GM19240 (cell line): ENCODE measurements at regions not wholly inside any gene's neighbourhood (a gene's known extent, or its start where the extent isn't known, plus 50 kb on each side); places are given as distances from the start of the nearest gene placed in this dataset.

Source experiments
- DNase-seq: peaks from one replicate; pipeline ENCODE4 v3.0.0; 2011; ENCODE audit warnings: low spot score; ENCODE audit not compliant: insufficient read length

DNA sequence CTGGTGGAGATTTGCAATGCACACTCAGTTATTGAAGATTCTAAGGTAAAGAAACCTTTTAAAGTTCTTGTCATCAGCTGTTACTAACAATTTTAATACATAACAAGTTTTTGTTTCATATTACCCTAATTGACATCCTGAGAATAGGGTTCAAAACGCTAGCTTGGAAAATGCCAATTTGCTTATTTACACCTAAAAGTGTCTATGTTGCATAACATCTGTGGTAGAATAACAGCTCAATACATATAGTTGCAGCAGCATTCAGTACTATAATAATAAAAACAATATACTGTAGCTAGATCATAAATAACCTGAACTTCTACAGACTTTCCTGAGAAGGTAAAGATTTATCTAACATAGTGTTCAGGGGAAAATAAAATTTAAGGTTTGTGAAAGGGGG lies 219.0 kb downstream of the OSR1 start:
- DNase-seq: no peak

GRCh38 chr2:19138264-19138825 lies 220.1 kb downstream of the OSR1 start:
- no peak for DNase-seq

DNA sequence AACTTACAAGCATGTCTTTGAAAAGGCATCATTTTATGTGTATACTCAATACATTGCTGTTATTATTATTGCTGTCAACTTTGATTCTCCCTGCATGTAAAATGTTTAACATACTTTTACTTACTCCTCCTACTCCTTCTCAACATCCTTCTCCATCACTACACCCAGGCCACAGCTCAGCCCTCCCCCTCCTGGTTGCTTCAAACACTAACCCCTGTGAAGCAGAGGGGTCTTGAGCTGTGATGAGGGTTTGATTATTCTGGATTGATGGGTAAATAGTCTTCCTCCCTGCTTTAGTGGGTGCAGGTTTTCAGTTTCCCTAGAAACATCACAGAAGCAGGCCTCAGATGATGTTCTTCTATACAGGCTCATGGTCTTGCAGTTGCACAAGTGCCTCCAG lies 221.0 kb downstream of the OSR1 start:
- no peak for DNase-seq

- DNase-seq: no peak
These were observed 225.5 kb downstream of the OSR1 start for GRCh38 chr2:19132967-19133366.

GRCh38 chr2:19131871-19132270 lies 226.6 kb downstream of the OSR1 start:
- no peak for DNase-seq

GRCh38 chr2:19128148-19128547 lies 230.3 kb downstream of the OSR1 start:
- DNase-seq: no peak

- DNase-seq: no peak
These were observed 230.8 kb downstream of the OSR1 start for GRCh38 chr2:19127616-19128015.

GRCh38 chr2:19125901-19126680 lies 232.3 kb downstream of the OSR1 start:
- DNase-seq: no peak

DNA sequence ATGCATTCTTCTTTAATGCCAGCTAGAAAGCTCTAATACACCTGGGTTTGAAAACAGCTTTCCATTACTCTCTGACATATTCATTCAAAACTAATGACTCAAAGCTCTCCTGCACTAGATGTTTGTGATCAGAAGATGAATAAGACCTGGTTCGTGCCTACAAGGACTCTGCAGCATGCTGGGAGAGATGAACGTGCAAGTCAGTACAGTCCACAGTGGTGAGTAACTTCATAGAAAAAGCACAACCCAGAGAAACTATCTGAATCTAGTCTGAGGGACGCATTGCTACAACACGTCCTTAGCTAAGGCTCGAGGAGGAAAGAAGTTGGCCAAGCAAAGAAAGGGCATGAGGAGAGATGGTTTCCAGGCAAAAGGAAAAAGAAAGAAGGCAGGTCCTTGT lies 234.3 kb downstream of the OSR1 start:
- no peak for DNase-seq

DNA sequence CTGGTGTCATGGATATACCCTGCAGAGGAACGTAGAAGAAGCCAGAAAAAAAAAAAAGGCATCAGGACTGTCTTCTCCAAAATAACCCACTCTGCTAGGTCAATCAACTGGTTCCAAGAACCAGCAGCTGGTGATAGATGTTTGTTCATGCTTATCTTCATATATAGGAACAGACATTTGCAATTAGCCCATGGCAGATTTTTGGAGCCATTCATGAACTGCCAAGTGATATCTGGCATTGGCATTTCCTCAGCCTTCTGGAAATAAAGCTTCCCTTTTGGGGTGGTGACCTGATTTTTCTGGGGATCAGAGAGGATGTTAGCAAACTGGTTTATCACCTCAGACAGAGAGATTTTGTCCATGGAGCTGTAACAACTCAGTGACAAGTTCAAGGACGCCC lies 234.9 kb downstream of the OSR1 start:
- DNase-seq: no peak

DNA sequence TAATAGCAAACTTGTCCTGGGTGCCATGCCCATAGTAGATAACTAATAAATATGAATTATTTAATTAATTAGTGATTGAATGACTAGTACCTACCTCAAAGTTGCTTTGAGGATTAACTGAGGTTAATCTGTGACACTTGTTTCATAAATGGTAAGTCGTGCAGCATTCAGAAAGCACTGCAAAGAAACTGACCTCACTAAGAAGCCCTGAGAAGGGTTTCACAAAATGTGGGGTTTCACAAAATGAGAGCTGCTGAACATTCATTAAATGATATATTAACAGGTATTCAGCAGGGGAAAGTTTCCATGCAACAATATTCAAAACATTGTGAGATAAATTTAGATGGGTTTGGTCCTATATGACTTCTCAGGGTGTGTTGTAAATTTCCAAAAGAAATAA lies 236.2 kb downstream of the OSR1 start:
- no peak for DNase-seq

GRCh38 chr2:19120941-19121750 lies 237.3 kb downstream of the OSR1 start:
- no peak for DNase-seq

GRCh38 chr2:19120181-19120580 lies 238.2 kb downstream of the OSR1 start:
- DNase-seq: no peak

GRCh38 chr2:19119326-19120001 lies 239.0 kb downstream of the OSR1 start:
- DNase-seq: no peak

DNA sequence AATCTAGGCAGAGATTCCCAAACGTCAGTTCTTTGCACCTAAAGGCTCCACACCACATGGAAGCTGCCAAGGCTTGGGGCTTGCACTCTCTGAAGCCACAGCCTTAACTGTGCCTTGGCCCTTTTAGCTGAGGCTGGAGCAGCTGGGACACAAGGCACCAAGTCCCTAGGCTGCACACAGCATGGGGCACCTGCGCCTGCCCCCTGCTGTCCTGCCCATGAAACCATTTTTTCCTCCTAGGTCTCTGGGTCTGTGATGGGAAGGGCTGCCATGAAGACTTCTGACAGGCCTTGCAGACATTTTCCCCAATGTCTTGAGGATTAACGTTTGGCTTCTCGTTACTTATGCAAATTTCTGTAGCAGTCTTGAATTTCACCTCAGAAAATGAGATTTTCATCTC lies 241.5 kb downstream of the OSR1 start:
- DNase-seq: no peak

GRCh38 chr2:19114754-19115231 lies 243.6 kb downstream of the OSR1 start:
- DNase-seq: no peak

- no peak for DNase-seq
These were observed 244.3 kb downstream of the OSR1 start for GRCh38 chr2:19114126-19114525.

GRCh38 chr2:19111354-19111753 lies 247.1 kb downstream of the OSR1 start:
- DNase-seq: no peak

- DNase-seq: no peak
These were observed 248.9 kb downstream of the OSR1 start for GRCh38 chr2:19109518-19109917.

DNA sequence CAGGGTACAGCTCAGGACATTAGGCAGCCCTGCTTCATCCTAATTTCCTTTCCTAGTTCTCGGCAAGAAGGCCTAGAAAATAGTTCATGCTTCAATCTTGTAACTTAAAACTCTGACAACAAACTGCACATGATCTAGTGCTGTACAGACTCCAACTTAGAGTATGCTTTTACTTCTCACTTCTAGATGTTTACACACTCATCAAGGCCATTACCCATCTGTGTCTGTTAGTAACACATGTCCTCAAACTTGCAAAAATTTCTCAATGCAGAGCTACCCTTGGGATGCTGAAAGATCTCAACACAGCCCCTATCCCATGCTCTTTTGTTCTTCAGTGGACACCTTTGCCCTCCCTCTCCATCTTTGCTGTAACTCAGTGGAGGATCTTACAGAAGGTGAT lies 252.0 kb downstream of the OSR1 start:
- no peak for DNase-seq

GRCh38 chr2:19104503-19104902 lies 253.9 kb downstream of the OSR1 start:
- DNase-seq: no peak
